ENCODE measurements at regions not wholly inside any gene's neighbourhood (a gene's known extent, or its start where the extent isn't known, plus 50 kb on each side); places are given as distances from the start of the nearest gene placed in this dataset.
"Not testable (repeated sequence)": the region's sequence is repeated elsewhere in the genome, so short reads cannot be mapped to it uniquely, and the experiment has no call there.

- H3K27ac ChIP-seq, result no peak overlapping the region
- no peak for TF ChIP-seq CTCF (IDR thresholded peaks at IDR 0.05)
- TF ChIP-seq ZFX (IDR thresholded peaks at IDR 0.05; ENCODE audit: borderline replicate concordance), result no peak
These were observed 202.1 kb upstream of the MYL2 start for GRCh38 chr12:111122458-111122878.

- H3K27ac ChIP-seq, result no peak overlapping the region
- TF ChIP-seq ZFX (IDR thresholded peaks at IDR 0.05; ENCODE audit: borderline replicate concordance) (no peak), CTCF (IDR thresholded peaks at IDR 0.05) (no peak)
These were observed 201.5 kb upstream of the MYL2 start for GRCh38 chr12:111121840-111122239.

- no peak for TF ChIP-seq ZFX (IDR thresholded peaks at IDR 0.05; ENCODE audit: borderline replicate concordance)
- no peak for TF ChIP-seq CTCF (IDR thresholded peaks at IDR 0.05)
- no peak overlapping the region for H3K27ac ChIP-seq
These were observed 200.2 kb upstream of the MYL2 start for GRCh38 chr12:111120578-111120977.

- TF ChIP-seq CTCF (IDR thresholded peaks at IDR 0.05), result no peak
- no peak for TF ChIP-seq ZFX (IDR thresholded peaks at IDR 0.05; ENCODE audit: borderline replicate concordance)
- no peak overlapping the region for H3K27ac ChIP-seq
These were observed 196.6 kb upstream of the MYL2 start for GRCh38 chr12:111117017-111117416.

GRCh38 chr12:111113313-111113712 is 192.9 kb upstream of the MYL2 start:
- H3K27ac ChIP-seq, result not testable (repeated sequence)

- H3K27ac ChIP-seq, result no peak overlapping the region
- TF ChIP-seq CTCF (IDR thresholded peaks at IDR 0.05) (no peak), ZFX (IDR thresholded peaks at IDR 0.05; ENCODE audit: borderline replicate concordance) (no peak)
These were observed 192.1 kb upstream of the MYL2 start for GRCh38 chr12:111112311-111113098.

- TF ChIP-seq CTCF (IDR thresholded peaks at IDR 0.05), result no peak
- no peak for TF ChIP-seq ZFX (IDR thresholded peaks at IDR 0.05; ENCODE audit: borderline replicate concordance)
- H3K27ac ChIP-seq, result no peak overlapping the region
These were observed 191.3 kb upstream of the MYL2 start for GRCh38 chr12:111111681-111112080.

GRCh38 chr12:111110556-111110955 is 190.2 kb upstream of the MYL2 start:
- TF ChIP-seq ZFX (IDR thresholded peaks at IDR 0.05; ENCODE audit: borderline replicate concordance) (no peak), CTCF (IDR thresholded peaks at IDR 0.05) (no peak)
- H3K27ac ChIP-seq, result no peak overlapping the region
